ENCODE measurements at regions not wholly inside any gene's neighbourhood (a gene's known extent, or its start where the extent isn't known, plus 50 kb on each side); places are given as distances from the start of the nearest gene placed in this dataset.

- no peak for TF ChIP-seq POLR2A (IDR thresholded peaks at IDR 0.05)
- no peak for TF ChIP-seq CTCF (IDR thresholded peaks at IDR 0.05)
Measured at GRCh38 chrX:87391742-87392141, 125.9 kb upstream of the KLHL4 start.
